ENCODE measurements at regions not wholly inside any gene's neighbourhood (a gene's known extent, or its start where the extent isn't known, plus 50 kb on each side); places are given as distances from the start of the nearest gene placed in this dataset.

GRCh38 chr7:32251659-32252058 lies 181.5 kb upstream of the PDE1C start:
- TF ChIP-seq CTCF (IDR thresholded peaks at IDR 0.05) = no peak
- TF ChIP-seq POLR2A (IDR thresholded peaks at IDR 0.05) = no peak
- no peak for TF ChIP-seq POLR2AphosphoS5 (IDR thresholded peaks at IDR 0.05)
